ACHN (cell line): ENCODE measurements at regions not wholly inside any gene's neighbourhood (a gene's known extent, or its start where the extent isn't known, plus 50 kb on each side); places are given as distances from the start of the nearest gene placed in this dataset.
A peak's percentile ranks its signal among the peaks of the same experiment; 100 is the strongest.

Source experiments
- DNase-seq: peaks from one replicate; pipeline ENCODE4 v3.0.0-alpha.2; 2015
- in situ Hi-C: cut with HindIII; loops from 2 replicates; pipeline ENCODE4 v1.10.0; 2017; ENCODE audit warnings: low sequenced_read_pairs, low pct_ligation_motif_present, low pct_unique_long_range_greater_than_20kb

DNA sequence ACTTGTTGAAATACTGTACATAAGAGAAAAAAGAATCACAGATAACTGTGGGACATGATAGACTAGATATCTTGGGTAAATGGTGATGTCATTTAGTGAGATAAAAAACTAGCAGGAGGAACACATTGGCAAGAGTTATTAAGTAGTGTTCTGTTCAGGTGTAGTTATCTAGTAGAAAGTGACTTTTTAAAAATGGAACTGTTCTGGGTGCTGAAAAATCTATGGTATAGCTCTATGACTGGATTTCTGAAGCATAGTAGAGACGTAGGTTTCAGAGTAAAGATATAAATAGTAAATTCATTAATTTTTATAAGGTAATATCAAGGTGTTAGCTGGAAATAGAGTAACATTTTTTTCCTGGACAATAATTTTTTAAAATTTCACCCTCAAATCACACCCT lies 225.1 kb upstream of the UGT8 start:
- DNase-seq = no peak
- in situ Hi-C loops = no loop called here

DNA sequence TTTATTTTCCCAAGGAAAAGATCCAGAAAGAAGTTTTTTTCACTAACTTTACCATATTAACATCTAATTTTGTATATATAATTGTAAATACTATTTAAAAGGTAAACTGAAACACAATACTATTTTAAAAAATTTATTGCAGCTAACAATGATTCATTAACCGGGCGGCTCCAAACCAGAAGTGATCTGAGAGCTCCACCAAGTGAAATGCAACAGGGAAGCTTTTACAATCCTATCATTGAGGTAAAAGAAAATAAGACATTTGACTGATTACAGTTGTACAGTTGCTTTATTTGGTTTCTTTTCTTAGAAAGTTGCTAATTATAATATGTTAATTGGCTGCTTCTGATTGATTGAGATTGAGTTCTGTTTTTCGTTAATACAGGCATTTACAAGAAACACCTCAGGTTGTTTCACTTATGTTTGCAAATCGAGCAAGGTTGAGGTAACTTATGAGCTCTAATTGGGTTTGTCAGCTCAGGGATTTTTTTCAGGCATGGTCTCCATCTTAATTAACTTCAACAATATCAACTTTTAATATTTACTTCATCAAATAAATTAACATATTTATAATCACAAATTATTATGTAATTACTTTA lies 220.2 kb upstream of the UGT8 start:
- peak; percentile 50 for DNase-seq
- in situ Hi-C loops = no loop called here

DNA sequence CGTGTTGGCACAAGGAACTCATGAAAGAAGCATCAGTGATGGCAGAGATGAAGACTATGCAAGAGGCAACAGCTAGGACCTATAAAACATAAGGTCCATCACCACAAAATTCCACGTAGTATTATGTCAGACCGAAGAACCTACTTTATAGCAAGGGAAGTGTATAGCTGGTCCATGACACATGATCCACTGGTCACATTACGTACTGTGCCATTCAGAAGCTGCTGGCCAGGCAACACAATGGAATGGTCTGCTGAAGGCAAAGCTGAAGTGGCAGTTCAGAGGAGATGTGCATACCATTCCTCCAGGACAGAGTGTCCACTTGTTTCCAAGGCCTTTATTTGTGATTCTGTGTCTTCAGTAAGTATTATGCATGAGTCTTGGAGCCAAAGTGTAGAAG lies 215.5 kb upstream of the UGT8 start:
- no peak for DNase-seq
- in situ Hi-C loops = no loop called here

DNA sequence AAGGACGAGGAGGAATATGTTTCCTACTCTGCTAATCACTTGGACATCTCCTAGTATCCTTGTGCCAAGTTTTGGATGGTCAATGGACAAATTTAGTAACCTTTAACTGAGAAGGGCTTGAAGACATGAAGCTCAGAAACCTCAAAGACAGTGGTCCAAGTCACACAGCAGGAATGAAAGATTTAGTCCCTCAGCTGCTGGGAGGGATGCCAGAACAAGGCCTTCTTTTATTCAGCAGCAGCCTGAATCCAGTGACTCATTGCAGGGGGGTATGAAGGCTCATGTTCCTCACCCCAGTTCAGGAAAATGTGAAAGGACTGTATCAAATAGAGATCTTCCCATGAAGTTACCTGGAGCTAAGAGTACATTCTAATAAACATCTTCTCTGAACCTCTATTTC lies 214.9 kb upstream of the UGT8 start:
- in situ Hi-C loops = no loop called here
- no peak for DNase-seq

DNA sequence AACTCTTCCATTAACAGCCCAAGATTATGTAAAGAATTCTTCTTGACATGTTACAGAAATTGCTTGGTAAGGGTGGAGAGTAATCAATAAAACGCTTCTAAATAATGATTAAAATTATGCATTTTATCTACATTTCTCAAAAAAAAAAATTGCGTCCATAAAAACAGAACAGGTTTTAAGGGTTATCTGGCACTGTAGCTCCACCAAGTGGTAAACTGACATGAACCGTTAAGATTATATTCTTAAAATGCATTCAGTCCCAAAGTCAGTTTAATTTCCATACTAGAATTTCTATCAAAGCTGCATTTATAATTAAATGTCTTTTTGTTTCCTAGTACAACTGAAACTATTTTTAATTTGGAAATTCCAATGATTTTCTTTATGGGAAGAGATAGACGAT lies 214.0 kb upstream of the UGT8 start:
- DNase-seq = peak; percentile 61
- in situ Hi-C loops = no loop called here

DNA sequence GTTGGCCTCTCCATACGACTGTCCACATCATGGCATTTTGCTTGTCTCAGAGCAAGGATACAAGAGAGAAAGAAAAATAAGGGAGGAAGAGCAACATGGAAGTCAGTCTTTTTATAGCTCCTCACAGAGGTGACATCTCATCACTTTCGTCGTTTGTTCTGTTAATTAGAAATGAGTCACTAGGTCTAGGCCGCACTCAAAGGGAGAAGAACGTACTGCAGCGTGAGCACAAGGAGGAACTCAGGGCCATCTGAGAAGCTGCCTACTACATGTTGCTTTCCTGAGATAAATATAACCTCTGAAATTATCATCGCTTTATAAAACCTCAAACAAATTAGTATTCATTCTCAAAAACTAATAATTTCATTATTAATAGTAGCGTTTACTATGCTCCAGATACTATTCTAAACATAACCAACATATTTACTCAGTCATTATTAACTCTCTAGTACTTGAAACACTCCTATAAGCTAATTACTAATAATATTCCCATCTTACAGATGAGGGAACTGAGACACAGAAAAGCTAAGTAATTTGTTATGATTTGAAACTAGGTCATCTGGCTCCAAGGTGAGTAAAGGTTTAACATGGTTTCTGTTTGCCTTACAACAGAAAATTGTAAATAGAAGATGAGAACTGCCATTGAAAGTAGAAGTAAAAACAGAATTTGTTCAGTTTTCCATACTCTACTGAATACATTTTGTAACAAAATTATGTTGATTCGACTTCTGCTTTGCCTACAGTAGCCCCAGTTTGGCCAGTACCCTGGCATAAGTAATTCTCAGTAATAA lies 213.2 kb upstream of the UGT8 start:
- in situ Hi-C loops = no loop called here
- DNase-seq = no peak

DNA sequence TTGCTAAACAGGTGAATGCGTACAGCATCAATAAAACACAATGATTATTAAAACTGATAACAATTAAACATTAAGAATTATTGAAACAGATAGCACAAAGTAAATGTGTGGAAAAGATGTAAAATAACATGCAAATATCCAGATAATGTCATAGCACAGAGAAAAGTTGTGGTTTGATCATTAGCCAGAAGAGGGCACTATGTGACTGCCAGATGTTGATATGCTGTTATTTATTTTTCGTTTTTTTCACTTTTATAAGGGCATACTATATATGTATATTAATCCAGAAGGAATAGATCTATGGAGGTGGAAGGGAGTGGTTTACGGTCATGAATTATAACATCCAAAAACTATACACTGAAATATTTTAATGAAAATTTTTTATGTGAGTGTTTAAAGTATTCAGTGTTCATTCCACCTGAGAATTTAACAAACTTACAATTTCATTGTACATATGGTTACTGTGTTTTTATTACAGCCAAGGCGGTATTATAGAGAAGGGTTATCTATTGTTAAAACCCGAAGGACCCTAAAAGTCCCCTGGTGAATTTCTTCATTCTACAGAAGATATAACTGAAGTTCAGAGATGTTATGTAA lies 211.9 kb upstream of the UGT8 start:
- peak; percentile 30 for DNase-seq
- in situ Hi-C loops = no loop called here

DNA sequence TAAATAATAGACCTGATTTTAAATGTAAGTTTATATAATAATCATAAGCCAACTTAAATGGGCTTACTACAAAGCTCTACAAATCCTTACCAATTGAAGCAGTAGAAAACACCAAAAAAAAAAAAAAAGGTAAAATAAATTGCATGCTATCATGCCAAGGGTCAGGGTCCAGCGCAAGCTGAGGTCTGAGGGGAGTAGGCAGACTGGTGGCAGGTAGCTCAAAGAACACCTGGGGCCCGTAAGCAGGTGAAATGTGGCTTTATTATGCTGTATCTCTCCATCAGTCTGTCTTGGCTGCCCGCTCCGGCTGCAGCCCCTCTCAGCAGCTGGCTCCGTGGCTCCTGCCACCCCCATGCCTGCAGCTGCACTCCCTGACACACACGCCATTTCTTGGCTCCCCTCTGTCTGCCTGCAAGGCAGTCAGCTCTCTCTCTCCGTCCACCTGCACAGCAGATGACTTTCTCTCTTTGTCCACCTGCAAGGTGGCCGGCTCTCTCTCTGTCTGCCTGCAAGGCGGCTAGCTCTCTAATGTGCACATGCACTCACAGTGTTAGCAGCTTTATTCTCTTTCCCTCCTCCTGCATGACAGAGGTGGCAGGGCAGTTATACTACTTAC lies 209.4 kb upstream of the UGT8 start:
- in situ Hi-C loops = no loop called here
- DNase-seq = no peak

DNA sequence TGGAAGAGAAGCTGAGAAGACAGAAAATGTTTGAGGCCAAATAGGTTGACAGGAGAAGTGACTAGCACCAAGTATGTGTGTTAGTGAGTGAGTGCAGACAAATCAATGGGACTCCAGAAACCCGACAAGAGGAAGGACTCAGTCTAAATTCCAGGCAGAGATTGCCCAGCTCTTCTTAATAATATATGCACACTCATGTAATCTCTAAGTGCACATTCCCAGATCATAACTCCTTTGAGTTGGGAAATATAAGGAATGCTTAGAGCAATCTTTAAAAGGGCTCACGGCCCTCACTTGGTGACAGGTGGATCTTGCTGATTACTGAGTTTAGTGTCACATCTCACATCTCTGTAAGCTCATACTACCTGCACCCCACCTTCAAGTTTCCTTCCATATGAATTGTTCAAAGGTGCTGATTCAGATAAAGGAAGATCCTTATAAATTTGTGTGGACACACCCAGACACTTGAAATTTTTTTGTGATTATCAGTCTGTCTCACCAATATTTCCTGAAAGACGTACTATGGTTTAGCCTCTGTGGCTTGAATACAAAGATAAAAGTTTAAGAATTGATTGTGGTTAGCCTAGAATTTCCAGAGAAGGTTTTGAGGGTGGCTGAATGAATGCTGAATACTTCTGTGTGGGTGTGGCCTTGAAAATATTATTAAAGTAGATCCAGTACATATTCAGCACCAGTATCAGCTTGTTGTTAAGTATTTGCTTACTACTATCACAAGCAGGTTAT lies 205.1 kb upstream of the UGT8 start:
- in situ Hi-C loops = no loop called here
- no peak for DNase-seq

DNA sequence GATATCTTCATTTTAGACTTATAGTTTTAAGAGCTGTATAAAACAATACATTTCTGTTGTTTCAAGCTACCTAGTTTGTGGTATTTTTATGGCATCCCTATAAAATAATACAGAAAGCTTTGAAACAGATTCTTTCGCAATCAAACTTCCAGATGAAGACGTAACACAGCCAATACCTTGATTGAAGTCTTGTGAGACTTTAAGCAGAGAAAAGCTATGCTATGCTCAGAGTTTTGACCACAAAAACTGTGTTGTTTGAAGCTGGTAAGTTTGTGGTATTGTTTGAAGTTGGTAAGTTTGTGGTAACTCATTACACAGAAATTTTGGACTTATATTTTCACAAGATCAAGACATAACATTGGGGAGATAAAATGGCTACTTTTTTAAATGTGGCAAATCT lies 201.8 kb upstream of the UGT8 start:
- in situ Hi-C loops = no loop called here

DNA sequence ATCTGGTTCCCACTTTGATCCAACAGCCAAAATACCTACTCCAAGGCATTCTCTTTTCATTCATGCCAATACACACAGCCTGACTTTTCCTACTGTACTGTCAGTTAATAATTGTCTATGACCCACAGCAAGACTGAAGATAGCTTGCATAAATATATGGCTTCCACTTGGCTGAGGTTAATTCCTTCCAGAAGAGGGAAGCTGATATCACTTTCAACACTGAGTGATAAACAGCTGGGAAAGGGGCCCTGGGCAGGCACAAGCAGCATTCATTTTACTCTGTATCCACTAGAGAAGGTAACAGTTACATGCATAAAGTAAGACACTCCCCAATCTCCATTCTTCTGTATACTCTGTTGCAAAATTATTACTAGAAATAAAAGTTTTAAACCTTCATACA lies 200.2 kb upstream of the UGT8 start:
- DNase-seq = peak; percentile 6
- in situ Hi-C loops = no loop called here

More for the DNA sequence above, 201.8 kb upstream of the UGT8 start:
- no peak for DNase-seq

DNA sequence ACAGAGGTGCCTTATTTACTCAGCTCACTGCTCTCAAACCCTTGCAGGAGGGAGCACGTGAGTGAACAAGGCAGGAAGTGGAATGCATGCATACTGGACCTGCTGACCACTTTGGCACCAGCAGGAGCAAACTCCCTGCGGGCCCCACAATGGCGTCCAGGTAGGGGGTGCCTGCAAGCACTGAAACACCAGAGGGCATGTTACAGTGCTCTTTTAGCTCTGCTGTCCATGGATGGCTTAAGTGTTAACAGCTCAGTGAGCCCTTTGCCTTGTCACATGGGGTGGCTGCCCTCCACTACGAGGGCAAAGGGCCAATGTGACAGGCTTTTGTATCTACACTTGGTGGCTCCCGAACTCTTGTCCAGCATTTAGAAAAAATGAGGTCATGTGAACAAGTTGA lies 199.5 kb upstream of the UGT8 start:
- no peak for DNase-seq
- in situ Hi-C loops = no loop called here

DNA sequence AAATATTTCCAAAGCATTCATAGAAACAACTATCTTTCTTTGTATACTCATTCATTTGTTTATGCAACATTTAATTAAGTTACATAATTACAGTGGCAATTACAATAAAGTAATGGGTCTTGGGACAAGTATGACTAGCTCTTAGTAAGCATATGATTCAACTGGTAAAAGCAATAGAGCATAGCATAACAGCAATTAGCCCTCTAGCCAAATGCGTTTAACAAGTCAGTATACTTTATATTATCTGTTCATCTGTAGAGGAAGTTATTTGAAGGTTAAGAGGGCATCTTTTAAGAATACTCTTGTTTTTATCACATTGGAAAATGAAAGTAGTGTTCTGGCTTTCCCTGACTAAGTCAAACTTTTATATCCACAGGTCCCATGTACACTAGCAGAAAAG lies 198.1 kb upstream of the UGT8 start:
- DNase-seq = no peak
- in situ Hi-C loops = loop anchor here (25.0 kb wide), 1 partner anchor 312 kb away; no protein-coding TSS in a partner anchor

DNA sequence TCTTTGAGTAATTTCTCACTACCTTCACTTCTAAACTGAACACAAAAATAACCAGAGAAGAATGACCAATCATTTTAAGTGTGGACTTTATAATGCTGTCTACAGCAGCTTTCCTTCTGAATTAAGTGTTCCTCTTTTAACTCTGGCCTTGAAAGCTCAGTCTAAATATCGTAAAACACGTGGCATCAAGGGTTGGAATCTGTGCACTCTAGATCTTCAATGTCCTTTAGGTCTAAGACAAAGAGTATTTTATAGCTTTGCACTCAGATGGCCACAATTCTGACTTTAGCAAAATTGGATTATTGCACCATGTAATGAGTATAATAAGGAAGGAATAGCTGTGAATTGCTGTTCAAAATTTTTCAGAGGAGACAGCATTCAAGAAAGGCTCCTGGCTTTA lies 197.1 kb upstream of the UGT8 start:
- in situ Hi-C loops = loop anchor here (25.0 kb wide), 1 partner anchor 311 kb away; no protein-coding TSS in a partner anchor
- no peak for DNase-seq

DNA sequence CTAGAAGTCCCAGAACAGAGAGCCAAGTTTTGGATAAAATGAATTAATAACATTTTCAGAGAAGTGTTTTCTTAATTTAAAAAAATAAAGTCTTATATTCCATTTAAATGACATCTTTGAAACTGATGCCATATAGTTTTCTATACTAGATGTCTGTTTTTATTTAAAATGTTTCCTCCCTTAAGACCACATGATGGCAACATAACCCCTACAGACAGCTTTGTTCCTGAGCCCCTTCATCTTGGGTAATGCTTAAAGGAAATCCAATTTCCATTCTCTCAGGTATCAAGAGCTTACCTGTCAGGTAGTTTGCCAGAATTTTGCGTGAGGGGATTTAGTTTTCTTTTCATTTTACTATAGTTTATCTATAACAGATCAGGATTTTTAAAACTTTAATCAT lies 181.4 kb upstream of the UGT8 start:
- peak; percentile 11 for DNase-seq
- in situ Hi-C loops = loop anchor here (25.0 kb wide), 1 partner anchor 295 kb away; no protein-coding TSS in a partner anchor

DNA sequence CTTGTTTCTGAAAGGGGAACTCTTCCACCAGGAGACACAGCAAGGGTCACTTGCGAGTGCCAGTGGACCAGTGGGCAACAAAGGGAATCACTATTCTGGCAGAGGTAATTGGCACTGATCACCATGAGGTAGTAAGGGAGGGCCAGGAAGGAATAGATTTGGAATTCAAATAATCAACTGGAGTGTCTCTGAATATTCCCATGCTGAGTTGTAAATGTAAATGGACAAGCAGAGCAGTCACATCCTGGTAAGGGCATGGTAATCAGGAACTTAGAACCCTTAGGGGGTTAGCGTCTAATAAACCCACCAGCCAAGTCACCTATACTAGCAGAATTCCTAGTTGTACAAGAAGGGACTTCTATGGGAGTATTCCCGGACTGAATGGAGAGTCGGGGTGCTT lies 178.5 kb upstream of the UGT8 start:
- in situ Hi-C loops = loop anchor here (25.0 kb wide), 1 partner anchor 292 kb away; no protein-coding TSS in a partner anchor
- no peak for DNase-seq

DNA sequence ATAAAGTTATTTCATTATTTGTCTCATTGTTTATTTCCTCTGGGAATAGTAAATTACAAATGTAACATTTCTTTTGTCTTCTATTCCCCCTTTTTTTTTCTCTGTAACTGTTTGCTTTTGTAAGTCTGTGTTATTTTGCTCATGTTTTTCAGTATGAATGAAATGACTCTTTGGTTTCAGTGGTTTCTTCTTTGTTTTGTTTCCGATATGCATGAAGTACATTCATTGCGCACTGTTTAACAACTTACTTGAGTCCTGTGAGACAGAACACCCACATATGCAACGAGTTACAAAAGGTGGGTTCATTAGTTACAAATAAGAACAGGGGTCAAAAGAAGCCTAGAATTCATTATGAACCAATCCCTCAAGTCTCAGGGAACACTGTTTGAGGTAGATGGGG lies 175.0 kb upstream of the UGT8 start:
- in situ Hi-C loops = loop anchor here (25.0 kb wide), 1 partner anchor 289 kb away; no protein-coding TSS in a partner anchor
- no peak for DNase-seq

DNA sequence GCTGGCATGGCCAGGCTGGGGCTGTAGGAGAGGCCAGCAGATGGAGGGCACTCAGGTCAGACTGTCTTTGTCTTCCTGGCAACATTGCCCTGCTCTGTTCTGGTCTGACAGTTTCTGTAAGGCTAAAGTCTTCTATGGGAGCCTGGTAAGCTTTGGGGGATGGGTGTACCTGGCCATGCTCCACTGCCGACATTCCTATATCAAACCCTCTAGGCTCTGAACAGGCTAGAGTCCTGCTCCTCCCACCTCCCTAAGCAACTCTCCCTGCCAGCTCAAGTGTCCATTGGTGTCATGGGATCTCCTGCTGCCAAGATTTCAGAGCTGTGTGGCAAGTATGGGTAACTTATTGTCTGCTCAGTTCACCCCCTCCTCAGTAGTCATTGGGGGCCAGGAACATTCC lies 163.5 kb upstream of the UGT8 start:
- no peak for DNase-seq
- in situ Hi-C loops = no loop called here

DNA sequence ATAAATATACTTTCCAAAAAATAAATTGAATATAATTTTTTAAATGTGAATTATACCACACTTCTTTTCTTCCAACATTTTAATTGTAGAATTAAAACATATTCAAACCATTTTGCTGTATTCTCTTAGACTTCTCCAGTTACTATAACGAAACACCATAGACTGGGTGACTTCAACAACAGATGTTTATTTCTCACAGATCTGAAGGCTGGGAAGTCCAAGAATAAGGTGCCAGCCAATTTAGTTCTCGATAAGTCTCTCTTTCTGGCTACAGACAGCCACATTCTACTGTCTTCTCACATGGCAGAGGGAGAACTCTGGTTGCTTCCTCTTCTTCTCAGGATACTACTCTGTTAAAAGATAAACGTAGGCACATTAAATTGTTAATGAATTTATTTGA lies 155.8 kb upstream of the UGT8 start:
- in situ Hi-C loops = no loop called here
- DNase-seq = no peak
